HG03354 (cell line): ENCODE measurements at regions not wholly inside any gene's neighbourhood (a gene's known extent, or its start where the extent isn't known, plus 50 kb on each side); places are given as distances from the start of the nearest gene placed in this dataset.
A peak's percentile ranks its signal among the peaks of the same experiment; 100 is the strongest.
"Not testable (repeated sequence)": the region's sequence is repeated elsewhere in the genome, so short reads cannot be mapped to it uniquely, and the experiment has no call there.

Experiments used
- ATAC-seq: cut with Tn5 transposase; IDR thresholded peaks from one replicate; pipeline ENCODE4 v1.9.1; 2021; ENCODE audit warnings: mild to moderate bottlenecking; ENCODE audit not compliant: unreplicated experiment, poor library complexity, severe bottlenecking

DNA sequence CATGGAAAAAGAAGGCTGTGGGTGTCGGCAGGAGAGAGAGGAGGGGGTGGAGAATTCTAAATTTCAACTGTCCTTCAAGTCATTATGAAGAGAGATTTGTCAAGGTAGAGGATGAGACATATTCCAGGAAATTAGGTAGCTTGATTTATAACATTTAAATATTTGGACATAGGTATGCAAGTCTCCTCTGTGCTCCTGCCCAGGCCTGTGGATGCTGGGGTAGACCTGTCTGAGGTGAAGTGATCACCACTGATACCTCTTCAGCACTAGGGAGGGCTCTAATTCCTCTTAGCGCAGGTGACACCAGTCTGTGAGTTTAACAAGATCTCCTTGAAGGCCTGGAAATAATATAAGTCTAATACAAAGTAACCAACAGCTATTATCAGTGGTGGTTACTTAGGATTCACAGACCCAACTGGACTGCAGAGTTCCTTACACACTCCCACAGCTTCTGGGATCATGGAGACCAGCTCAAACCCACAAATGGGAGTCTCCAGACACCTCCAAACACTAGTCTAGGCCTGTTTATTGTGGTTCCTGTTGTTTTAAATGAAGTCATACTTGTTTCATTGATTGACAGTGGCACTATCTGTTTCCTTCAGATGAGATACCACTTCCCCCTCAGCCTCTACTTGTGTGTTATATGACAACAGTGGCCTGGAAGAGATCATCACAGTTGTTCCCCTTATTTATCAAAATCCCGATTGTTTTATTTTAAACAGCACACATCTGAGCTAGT lies 104.1 kb upstream of the ITPRID2 start:
- no peak for ATAC-seq

DNA sequence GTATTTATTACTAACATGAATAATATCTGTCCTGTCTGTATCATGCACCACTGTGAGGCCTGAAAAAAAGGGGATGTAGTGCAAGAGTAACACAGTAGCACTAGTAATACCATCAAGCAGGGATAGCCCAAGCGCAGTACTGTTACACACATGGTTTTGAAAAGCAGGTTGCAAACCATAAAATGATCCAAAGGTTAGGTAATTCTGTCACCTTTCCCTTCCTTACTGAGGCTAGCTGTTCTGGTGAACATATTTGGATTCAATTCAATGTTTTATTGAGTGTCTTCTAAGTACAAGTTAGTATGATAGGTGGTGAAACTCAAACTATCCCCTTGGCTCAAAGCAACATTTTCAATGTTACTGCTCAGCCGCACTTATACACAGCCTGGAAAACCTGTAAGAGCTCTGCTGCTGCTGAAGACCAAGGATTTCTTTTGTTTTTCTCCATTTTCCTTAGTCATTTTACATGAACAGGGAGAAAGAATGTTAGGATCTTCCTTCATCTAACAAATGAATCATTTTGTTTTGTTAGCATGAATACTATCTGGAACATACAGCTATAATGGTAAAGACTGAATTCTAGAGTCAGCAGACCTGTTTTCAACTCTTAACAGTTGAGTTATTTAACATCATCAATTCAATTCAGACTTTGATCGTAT lies 102.5 kb upstream of the ITPRID2 start:
- ATAC-seq: no peak

GRCh38 chr2:181789827-181790448 lies 101.6 kb upstream of the ITPRID2 start:
- ATAC-seq: no peak

- peak; percentile 96 for ATAC-seq
These were observed 100.5 kb upstream of the ITPRID2 start for GRCh38 chr2:181790716-181791649.

GRCh38 chr2:181792906-181793305 lies 98.6 kb upstream of the ITPRID2 start:
- no peak for ATAC-seq

GRCh38 chr2:181798022-181798421 lies 93.5 kb upstream of the ITPRID2 start:
- ATAC-seq: no peak

DNA sequence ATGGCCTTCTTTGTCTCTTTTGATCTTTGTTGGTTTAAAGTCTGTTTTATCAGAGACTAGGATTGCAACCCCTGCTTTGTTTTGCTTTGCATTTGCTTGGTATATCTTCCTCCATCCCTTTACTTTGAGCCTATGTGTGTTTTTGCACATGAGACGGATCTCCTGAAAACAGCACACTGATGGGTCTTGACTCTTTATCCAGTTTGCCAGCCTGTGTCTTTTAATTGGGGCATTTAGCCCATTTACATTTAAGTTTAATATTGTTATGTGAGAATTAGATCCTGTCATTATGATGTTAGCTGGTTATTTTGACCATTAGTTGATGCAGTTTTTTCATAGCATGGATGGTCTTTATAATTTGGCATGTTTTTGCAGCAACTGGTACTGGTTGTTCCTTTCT lies 89.2 kb upstream of the ITPRID2 start:
- ATAC-seq: not testable (repeated sequence)

- ATAC-seq: not testable (repeated sequence)
These were observed 87.4 kb upstream of the ITPRID2 start for GRCh38 chr2:181803903-181804799.

DNA sequence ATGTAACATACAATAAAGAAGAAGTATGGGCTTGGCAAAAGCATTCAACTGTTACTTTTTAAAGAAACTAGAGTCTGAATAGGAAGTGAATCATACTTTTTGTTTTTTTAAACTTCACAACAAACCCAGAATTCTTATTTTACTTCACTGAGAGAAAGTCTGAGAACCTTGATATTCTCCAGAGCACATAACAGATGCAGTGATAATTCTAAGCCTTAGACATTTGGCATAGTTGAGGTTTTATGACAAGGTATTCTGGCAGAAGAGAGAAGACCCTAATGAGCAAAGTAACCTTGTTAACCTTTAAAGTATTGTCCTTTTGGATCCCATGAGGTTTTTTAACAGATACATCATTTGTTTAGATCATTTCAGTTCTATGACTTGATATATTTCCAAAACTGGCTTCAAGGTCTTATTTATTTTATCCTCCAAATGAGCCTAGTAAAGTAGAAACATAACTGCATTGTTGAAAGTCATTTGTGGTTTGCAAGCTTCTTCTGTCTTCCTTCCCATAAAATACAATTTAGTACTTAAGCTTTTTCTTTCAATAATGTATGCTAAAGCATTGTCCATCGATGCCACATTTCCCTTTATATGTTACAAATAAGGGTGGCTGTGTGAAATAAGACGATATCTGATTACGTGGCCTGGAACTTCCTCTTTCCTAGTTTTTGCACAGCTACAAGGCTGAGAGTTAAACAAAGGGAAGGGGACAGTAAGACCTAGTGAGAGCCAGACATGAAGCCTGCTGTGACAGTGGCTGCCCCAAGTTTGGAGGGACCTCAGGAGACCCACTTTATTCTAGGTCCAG lies 86.1 kb upstream of the ITPRID2 start:
- ATAC-seq: peak; percentile 64

DNA sequence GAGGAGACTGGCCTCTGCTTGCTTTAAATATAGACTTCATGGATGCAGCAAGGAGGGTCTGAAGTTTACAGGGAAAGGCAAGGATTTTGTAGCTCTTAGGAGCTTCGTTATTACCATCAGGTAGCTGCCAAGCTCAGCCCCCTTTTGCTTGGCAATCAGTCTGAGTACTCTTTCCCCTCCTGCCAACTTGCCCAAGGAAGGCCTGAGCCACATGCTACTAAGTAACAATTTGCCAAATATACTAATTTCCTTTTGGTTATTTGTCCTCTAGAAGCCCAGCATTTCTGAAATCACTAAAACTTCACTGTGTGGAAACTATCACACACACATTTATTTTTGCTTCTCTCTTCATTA lies 85.5 kb upstream of the ITPRID2 start:
- no peak for ATAC-seq

- no peak for ATAC-seq
These were observed 84.0 kb upstream of the ITPRID2 start for GRCh38 chr2:181807526-181807925.

DNA sequence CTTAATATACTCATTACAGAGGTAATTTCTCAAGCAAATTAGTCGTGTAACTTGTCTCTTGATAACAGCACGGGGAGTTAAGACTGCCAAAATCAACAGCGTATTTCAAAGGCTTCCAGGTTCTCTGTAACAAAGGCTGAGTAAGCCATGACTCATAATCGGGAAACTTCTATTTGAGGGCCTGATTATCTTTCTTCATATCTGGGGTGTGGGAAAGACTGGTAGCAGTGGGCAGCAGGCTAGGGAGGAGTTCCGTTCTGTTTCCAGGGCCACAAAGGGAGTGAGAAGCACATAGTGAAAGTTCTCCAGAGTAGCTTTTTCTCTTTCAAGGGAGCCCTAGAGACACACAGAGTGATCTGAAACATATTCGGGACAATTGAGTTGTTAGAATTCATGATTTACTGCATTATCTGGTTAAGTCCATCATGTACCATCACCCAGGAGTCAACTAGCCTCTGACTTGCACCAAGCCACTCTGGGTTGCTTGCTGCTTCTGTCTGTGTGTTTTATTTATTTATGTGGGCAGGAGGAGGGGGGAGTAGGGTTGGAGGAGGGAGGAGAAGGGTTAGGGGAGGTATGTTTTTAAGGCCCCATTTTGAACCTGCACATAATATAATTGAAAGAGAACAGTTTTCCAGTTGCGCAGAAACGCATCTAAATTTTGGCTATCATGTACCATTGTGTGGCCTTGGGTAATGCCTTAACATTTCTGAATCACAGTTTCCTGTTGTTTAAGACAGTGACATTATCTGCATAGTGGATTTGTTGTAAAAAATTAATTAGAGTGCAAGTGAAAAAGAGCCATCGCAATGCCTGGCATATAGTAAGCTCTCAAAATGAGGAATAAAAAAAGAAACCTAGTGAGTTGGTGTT lies 80.5 kb upstream of the ITPRID2 start:
- ATAC-seq: no peak

DNA sequence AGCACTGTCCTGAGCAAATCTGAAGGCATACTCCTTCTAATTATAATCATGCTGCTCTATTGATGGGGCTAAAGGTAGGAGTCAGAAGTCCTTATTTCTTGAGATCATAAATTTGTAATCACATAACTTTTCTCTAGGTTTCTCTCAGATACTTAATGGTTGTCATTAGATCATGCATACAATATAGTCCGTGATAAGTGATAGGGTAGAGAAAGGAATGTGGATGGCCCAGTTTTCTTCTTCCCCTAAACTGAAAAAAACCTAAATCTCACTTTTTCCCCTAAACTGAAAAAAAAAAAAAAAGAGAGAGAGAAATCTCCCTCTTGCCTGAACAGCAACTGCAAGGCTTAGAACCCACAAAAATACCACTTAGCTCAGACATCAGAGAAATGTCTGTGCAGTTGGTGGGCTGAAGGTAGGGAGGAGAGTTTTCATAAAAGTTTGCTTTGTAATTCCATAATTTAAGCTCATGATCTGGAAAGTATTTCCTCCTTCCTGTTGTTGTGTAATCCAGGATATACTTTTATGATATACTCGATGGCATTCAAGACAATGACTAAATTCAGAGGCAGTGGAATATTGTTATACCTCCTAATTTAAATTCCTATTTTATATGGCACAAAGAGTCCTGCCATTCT lies 79.3 kb upstream of the ITPRID2 start:
- no peak for ATAC-seq

GRCh38 chr2:181814057-181814491 lies 77.5 kb upstream of the ITPRID2 start:
- ATAC-seq: peak; percentile 55

- ATAC-seq: no peak
These were observed 74.0 kb upstream of the ITPRID2 start for GRCh38 chr2:181817509-181817908.

GRCh38 chr2:181818058-181818680 lies 73.4 kb upstream of the ITPRID2 start:
- ATAC-seq: no peak
